Mucosa of descending colon (tissue), 3 donors: ENCODE measurements at regions not wholly inside any gene's neighbourhood (a gene's known extent, or its start where the extent isn't known, plus 50 kb on each side); places are given as distances from the start of the nearest gene placed in this dataset.

Experiments
- ATAC-seq: fragments of 200-7000 bp; cut with Tn5 transposase; one replicate; pipeline ENCODE4 v1.9.1; 2020; ENCODE audit warnings: mild to moderate bottlenecking, moderate library complexity
- DNase-seq, 3 donors: peaks; one replicate each; pipeline ENCODE4 v3.0.0-alpha.2; 2020
- H3K36me3 ChIP-seq: fragments of 200-600 bp; one replicate; pipeline ENCODE4 v1.8.0; 2021; ENCODE audit warnings: low read depth, mild to moderate bottlenecking
- H3K4me1 ChIP-seq: fragments of 200-600 bp; one replicate; pipeline ENCODE4 v1.8.0; 2021; ENCODE audit warnings: low read depth, mild to moderate bottlenecking
- H3K4me3 ChIP-seq: fragments of 200-600 bp; one replicate; pipeline ENCODE4 v1.8.0; 2021; ENCODE audit warnings: mild to moderate bottlenecking
- H3K9me3 ChIP-seq: fragments of 200-600 bp; one replicate; pipeline ENCODE4 v1.8.0; 2021; ENCODE audit warnings: mild to moderate bottlenecking
- intact Hi-C, 2 donors: fragments of 100-400 bp; cut with DNase I in 1 of 2; cut with micrococcal nuclease in 1 of 2; formaldehyde crosslinking; loops; one replicate each; pipeline versions ENCODE4 v1.11.0 to v1.11.1; 2022; cut with DNase I, micrococcal nuclease
- TF ChIP-seq, protein P1 (sequence below): fragments of 200-600 bp; IDR thresholded peaks from one replicate; pipeline ENCODE4 v1.8.0; 2022; ENCODE audit warnings: antibody characterized with exemption, mild to moderate bottlenecking
- donor health status: DM: no; HTN: no; CAD: no; lungs with moderate emphysema.
- donor health status: DM: no; HTN: no; CAD: no.
- donor health status: DM: no; HTN: yes; CAD: no.

DNA sequence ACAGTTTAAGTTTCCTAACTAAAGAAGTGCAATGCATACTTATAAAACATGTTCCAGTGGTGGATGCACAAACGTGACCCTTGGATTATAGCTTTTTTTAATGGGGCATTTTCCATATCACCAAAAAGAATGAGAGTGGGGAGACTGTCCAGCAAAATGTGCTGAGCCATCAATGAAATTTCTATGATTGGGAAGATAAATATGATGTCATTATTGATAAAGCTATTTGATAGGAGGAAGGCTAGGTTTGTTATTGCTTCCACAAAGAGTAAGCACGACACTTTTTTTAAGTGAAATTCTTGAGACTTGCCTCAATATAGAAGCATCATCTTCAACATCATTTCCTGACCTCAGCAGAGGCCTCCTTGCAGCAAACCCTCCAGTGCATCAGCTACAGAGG, 174.6 kb upstream of the CLEC14A start:
- Histone ChIP-seq H3K36me3 (no peaks in the 10 kb centered on the region), H3K4me3 (no peak overlapping the region), H3K9me3 (peaks cover under 1% of the 10 kb centered on the region), H3K4me1 (no peaks in the 10 kb centered on the region)
- ATAC-seq (no peak), DNase-seq (no peak)
- intact Hi-C loops = no loop called here
- TF ChIP-seq, protein P1, sequence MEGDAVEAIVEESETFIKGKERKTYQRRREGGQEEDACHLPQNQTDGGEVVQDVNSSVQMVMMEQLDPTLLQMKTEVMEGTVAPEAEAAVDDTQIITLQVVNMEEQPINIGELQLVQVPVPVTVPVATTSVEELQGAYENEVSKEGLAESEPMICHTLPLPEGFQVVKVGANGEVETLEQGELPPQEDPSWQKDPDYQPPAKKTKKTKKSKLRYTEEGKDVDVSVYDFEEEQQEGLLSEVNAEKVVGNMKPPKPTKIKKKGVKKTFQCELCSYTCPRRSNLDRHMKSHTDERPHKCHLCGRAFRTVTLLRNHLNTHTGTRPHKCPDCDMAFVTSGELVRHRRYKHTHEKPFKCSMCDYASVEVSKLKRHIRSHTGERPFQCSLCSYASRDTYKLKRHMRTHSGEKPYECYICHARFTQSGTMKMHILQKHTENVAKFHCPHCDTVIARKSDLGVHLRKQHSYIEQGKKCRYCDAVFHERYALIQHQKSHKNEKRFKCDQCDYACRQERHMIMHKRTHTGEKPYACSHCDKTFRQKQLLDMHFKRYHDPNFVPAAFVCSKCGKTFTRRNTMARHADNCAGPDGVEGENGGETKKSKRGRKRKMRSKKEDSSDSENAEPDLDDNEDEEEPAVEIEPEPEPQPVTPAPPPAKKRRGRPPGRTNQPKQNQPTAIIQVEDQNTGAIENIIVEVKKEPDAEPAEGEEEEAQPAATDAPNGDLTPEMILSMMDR = no peak

DNA sequence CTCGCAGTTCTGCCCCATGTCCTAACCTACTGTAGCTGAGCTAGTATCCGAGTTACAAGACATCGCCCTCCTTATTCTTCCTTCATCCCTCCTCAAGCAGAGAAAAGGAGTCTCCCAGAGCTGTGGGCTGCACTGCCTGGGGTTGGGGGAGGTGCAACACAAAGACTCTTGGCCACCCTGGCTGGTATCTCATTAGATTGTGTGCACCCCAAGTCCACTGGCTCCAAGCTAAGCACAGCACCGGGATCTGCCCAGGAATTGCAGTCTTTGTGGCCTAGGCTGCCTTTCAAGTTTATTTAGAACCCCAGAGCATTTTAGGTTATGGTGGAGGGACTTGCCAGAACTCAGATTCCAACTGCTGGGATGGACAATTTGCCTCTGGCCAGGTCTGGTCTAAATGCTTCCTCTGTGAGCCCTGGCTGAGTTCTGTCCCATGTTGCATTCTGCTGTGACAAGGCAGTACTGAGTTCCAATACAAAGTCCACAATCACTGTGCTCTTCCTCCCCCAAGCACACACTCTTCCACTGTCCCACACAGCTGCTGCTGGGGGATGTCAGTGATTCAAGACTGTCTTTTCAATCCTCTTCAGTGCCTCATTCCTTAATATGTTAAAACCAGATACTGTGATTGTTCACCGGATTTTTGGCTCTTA, 169.6 kb upstream of the CLEC14A start:
- H3K9me3 ChIP-seq = peaks cover 11% of the 10 kb centered on the region
- TF ChIP-seq, protein P1 = no peak
- intact Hi-C loops = no loop called here
- no peaks in the 10 kb centered on the region for H3K36me3 ChIP-seq
- no peak overlapping the region for H3K4me3 ChIP-seq
- DNase-seq = no peak
- no peak for ATAC-seq
- H3K4me1 ChIP-seq = no peaks in the 10 kb centered on the region

DNA sequence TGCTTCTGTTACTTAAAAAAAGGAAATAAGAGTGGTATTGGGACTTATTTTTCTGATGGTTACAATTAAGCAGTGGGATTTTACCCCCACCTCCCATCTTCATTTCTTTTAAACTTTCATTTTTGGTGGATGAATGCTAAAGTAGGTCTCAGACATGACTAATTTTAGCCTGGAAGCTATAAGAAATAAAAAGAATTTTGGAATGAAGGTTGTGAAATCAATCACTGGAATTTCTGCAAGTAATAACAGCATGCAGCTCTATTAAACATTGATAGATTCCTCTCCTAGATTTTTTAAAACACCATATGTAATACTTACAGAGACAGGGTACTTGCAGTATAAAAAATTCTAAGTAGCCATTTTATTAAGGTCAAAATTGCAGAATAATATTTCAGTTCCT, 164.2 kb upstream of the CLEC14A start:
- ATAC-seq = no peak
- Histone ChIP-seq H3K9me3 (peaks cover 8% of the 10 kb centered on the region), H3K36me3 (no peaks in the 10 kb centered on the region), H3K4me3 (no peak overlapping the region), H3K4me1 (no peaks in the 10 kb centered on the region)
- DNase-seq = no peak
- TF ChIP-seq, protein P1 = no peak
- intact Hi-C loops = no loop called here

DNA sequence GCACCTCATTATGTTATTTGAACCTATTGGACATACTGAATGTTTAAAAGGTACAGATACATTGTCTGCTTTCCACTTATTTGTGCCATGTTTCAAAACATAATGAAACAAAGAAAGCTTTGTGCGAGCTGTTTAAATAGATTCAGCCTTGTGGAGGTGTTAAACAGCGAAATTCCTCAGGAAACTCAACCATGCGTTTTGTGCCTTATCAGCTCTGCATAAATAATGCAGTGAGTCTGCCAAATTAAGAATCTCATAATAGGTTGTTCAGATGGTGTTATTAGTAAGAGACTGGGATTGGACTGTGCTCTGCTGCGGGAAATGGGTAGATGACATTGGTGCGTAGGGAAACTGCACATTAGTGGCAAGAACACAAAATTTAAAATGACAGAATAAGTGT, 163.7 kb upstream of the CLEC14A start:
- Histone ChIP-seq H3K9me3 (peaks cover 8% of the 10 kb centered on the region), H3K4me1 (no peaks in the 10 kb centered on the region), H3K36me3 (no peaks in the 10 kb centered on the region), H3K4me3 (no peak overlapping the region)
- no peak for DNase-seq
- intact Hi-C loops = no loop called here
- TF ChIP-seq, protein P1 = no peak
- ATAC-seq = no peak

DNA sequence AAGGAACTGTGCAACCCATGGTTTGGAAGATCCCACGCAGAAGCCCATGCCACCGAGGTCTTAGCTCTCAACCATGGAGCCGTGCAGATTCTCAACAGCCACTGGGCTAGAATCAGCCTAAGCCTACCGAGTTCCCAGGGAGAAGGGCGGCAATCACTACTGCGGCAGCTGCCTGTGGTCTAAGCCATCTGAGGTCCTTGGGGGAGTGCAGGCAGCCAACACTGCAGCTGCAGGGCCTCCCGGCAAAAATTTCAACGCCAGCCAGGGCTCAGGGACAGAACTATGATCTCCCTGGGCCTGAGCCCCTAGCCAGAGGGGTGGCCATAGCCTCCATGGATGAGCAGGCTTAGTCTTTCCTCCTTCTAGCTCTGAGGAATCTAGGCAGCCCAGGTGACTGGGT, 156.8 kb upstream of the CLEC14A start:
- DNase-seq = no peak
- Histone ChIP-seq H3K9me3 (no peaks in the 10 kb centered on the region), H3K4me3 (no peak overlapping the region), H3K4me1 (no peaks in the 10 kb centered on the region), H3K36me3 (no peaks in the 10 kb centered on the region)
- intact Hi-C loops = no loop called here
- TF ChIP-seq, protein P1 = no peak
- ATAC-seq = no peak

DNA sequence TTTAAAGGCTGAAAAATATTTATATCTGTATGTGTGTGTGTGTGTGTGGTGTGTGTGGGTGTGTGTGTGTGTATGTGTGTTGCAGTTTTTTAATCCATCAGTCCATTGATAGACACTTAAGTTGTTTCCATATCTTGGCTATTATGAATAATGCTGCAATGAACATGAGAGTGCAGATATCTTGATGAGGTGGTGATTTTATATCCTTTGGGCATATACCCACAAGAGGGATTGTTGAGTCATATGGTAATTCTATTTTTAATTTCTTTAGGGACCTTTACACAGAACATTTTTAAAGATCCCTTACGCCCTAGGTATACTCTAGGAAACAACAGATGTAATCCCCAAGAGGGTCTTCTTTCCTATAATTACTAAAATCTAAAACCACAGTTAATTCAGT, 154.5 kb upstream of the CLEC14A start:
- intact Hi-C loops = no loop called here
- Histone ChIP-seq H3K9me3 (no peaks in the 10 kb centered on the region), H3K4me1 (no peaks in the 10 kb centered on the region), H3K36me3 (no peaks in the 10 kb centered on the region), H3K4me3 (no peak overlapping the region)
- no peak for DNase-seq
- TF ChIP-seq, protein P1 = no peak
- no peak for ATAC-seq
